Activated T-helper 17 cell treated with anti-CD3 and anti-CD28 coated beads, Interleukin-2, amount 50 U/mL, for 72 hours (primary cell): ENCODE measurements at regions not wholly inside any gene's neighbourhood (a gene's known extent, or its start where the extent isn't known, plus 50 kb on each side); places are given as distances from the start of the nearest gene placed in this dataset.
"Not testable (repeated sequence)": the region's sequence is repeated elsewhere in the genome, so short reads cannot be mapped to it uniquely, and the experiment has no call there.

Experiments used
- ATAC-seq: fragments of 150-1000 bp; cut with Tn5 transposase; replicated peaks from 2 replicates; pipeline ENCODE4 v1.10.0; 2021; ENCODE audit warnings: mild to moderate bottlenecking, moderate library complexity
- H3K27ac Mint-ChIP-seq: one replicate; pipeline ENCODE4 v1.8.0; 2022; ENCODE audit warnings: mixed read lengths
- H3K27me3 Mint-ChIP-seq: one replicate; pipeline ENCODE4 v1.8.0; 2022; ENCODE audit warnings: mixed read lengths
- H3K36me3 Mint-ChIP-seq: one replicate; pipeline ENCODE4 v1.8.0; 2022; ENCODE audit warnings: low read depth, mild to moderate bottlenecking, mixed read lengths
- H3K4me1 Mint-ChIP-seq: one replicate; pipeline ENCODE4 v1.8.0; 2022; ENCODE audit warnings: mixed read lengths
- H3K4me3 Mint-ChIP-seq: one replicate; pipeline ENCODE4 v1.8.0; 2022; ENCODE audit warnings: mild to moderate bottlenecking, mixed read lengths
- H3K9me3 Mint-ChIP-seq: one replicate; pipeline ENCODE4 v1.8.0; 2022; ENCODE audit warnings: mixed read lengths

GRCh38 chrX:40933132-40933705 is 152.0 kb upstream of the USP9X start:
- Mint-ChIP-seq H3K36me3 (peaks cover 5% of the 10 kb centered on the region), H3K4me1 (peaks cover 5% of the 10 kb centered on the region), H3K9me3 (no peaks in the 10 kb centered on the region), H3K27ac (peak overlapping the region; percentile 98), H3K27me3 (no peaks in the 10 kb centered on the region), H3K4me3 (peak overlapping the region; percentile 78)
- peak; percentile 85 for ATAC-seq

- peak; percentile 45 for ATAC-seq
- Mint-ChIP-seq H3K27ac (peak overlapping the region; percentile 98), H3K4me3 (peak overlapping the region; percentile 78), H3K9me3 (no peaks in the 10 kb centered on the region), H3K27me3 (no peaks in the 10 kb centered on the region), H3K4me1 (peaks cover 5% of the 10 kb centered on the region), H3K36me3 (peaks cover 5% of the 10 kb centered on the region)
Observed at GRCh38 chrX:40933706-40934425, 151.4 kb upstream of the USP9X start.

- H3K36me3 Mint-ChIP-seq: peaks cover 5% of the 10 kb centered on the region
- H3K27me3 Mint-ChIP-seq: no peaks in the 10 kb centered on the region
- no peak overlapping the region for H3K27ac Mint-ChIP-seq
- peaks cover 5% of the 10 kb centered on the region for H3K4me1 Mint-ChIP-seq
- no peak overlapping the region for H3K4me3 Mint-ChIP-seq
- no peaks in the 10 kb centered on the region for H3K9me3 Mint-ChIP-seq
- no peak for ATAC-seq
Observed at GRCh38 chrX:40936827-40937226, 148.4 kb upstream of the USP9X start.

- Mint-ChIP-seq H3K9me3 (no peaks in the 10 kb centered on the region), H3K4me3 (no peak overlapping the region), H3K27me3 (no peaks in the 10 kb centered on the region), H3K27ac (no peak overlapping the region), H3K36me3 (no peaks in the 10 kb centered on the region), H3K4me1 (no peaks in the 10 kb centered on the region)
- no peak for ATAC-seq
Observed at GRCh38 chrX:40938423-40938822, 146.8 kb upstream of the USP9X start.

GRCh38 chrX:40943093-40943641 is 142.1 kb upstream of the USP9X start:
- Mint-ChIP-seq H3K4me3 (no peak overlapping the region), H3K4me1 (no peaks in the 10 kb centered on the region), H3K27me3 (no peaks in the 10 kb centered on the region), H3K9me3 (no peaks in the 10 kb centered on the region), H3K27ac (no peak overlapping the region), H3K36me3 (no peaks in the 10 kb centered on the region)
- no peak for ATAC-seq

- Mint-ChIP-seq H3K27me3 (no peaks in the 10 kb centered on the region), H3K27ac (no peak overlapping the region), H3K36me3 (no peaks in the 10 kb centered on the region), H3K9me3 (no peaks in the 10 kb centered on the region), H3K4me1 (no peaks in the 10 kb centered on the region), H3K4me3 (no peak overlapping the region)
- peak; percentile 50 for ATAC-seq
Observed at GRCh38 chrX:40945361-40945713, 139.9 kb upstream of the USP9X start.

- no peak for ATAC-seq
- H3K27me3 Mint-ChIP-seq: no peaks in the 10 kb centered on the region
- H3K9me3 Mint-ChIP-seq: peaks cover 6% of the 10 kb centered on the region
- H3K4me3 Mint-ChIP-seq: no peak overlapping the region
- peaks cover 13% of the 10 kb centered on the region for H3K4me1 Mint-ChIP-seq
- no peaks in the 10 kb centered on the region for H3K36me3 Mint-ChIP-seq
- H3K27ac Mint-ChIP-seq: no peak overlapping the region
Observed at GRCh38 chrX:40947276-40947675, 138.0 kb upstream of the USP9X start.

GRCh38 chrX:40949071-40949470 is 136.2 kb upstream of the USP9X start:
- Mint-ChIP-seq H3K27me3 (no peaks in the 10 kb centered on the region), H3K36me3 (no peaks in the 10 kb centered on the region), H3K27ac (no peak overlapping the region), H3K4me3 (no peak overlapping the region), H3K9me3 (peaks cover 6% of the 10 kb centered on the region), H3K4me1 (peaks cover 18% of the 10 kb centered on the region)
- ATAC-seq: no peak

GRCh38 chrX:40950546-40950945 is 134.7 kb upstream of the USP9X start:
- no peaks in the 10 kb centered on the region for H3K36me3 Mint-ChIP-seq
- no peak overlapping the region for H3K27ac Mint-ChIP-seq
- no peaks in the 10 kb centered on the region for H3K27me3 Mint-ChIP-seq
- peaks cover 18% of the 10 kb centered on the region for H3K4me1 Mint-ChIP-seq
- peaks cover 6% of the 10 kb centered on the region for H3K9me3 Mint-ChIP-seq
- no peak for ATAC-seq
- H3K4me3 Mint-ChIP-seq: no peak overlapping the region

- Mint-ChIP-seq H3K27ac (peak overlapping the region; percentile 31), H3K4me1 (peaks cover 18% of the 10 kb centered on the region), H3K4me3 (peak overlapping the region; percentile 58)
- H3K27me3 Mint-ChIP-seq, H3K9me3 Mint-ChIP-seq, H3K36me3 Mint-ChIP-seq: not testable (repeated sequence)
- peak; percentile 77 for ATAC-seq
Observed at GRCh38 chrX:40951407-40951806, 133.8 kb upstream of the USP9X start.

GRCh38 chrX:40952855-40953254 is 132.4 kb upstream of the USP9X start:
- Mint-ChIP-seq H3K4me1 (peaks cover 18% of the 10 kb centered on the region), H3K27ac (peak overlapping the region; percentile 36), H3K27me3 (no peaks in the 10 kb centered on the region), H3K9me3 (peaks cover 6% of the 10 kb centered on the region), H3K36me3 (no peaks in the 10 kb centered on the region), H3K4me3 (peak overlapping the region; percentile 58)
- ATAC-seq: peak; percentile 89

GRCh38 chrX:40953369-40953768 is 131.9 kb upstream of the USP9X start:
- Mint-ChIP-seq H3K27ac (no peak overlapping the region), H3K4me3 (peak overlapping the region; percentile 58)
- ATAC-seq: peak; percentile 32

GRCh38 chrX:40960041-40960440 is 125.2 kb upstream of the USP9X start:
- no peaks in the 10 kb centered on the region for H3K9me3 Mint-ChIP-seq
- no peak overlapping the region for H3K4me3 Mint-ChIP-seq
- H3K36me3 Mint-ChIP-seq: no peaks in the 10 kb centered on the region

More at GRCh38 chrX:40953369-40953768, 131.9 kb upstream of the USP9X start:
- H3K4me1 Mint-ChIP-seq: peaks cover 18% of the 10 kb centered on the region
- H3K27me3 Mint-ChIP-seq: no peaks in the 10 kb centered on the region
- H3K36me3 Mint-ChIP-seq: no peaks in the 10 kb centered on the region
- H3K9me3 Mint-ChIP-seq: peaks cover 6% of the 10 kb centered on the region

GRCh38 chrX:40962793-40963407 is 122.3 kb upstream of the USP9X start:
- no peaks in the 10 kb centered on the region for H3K4me1 Mint-ChIP-seq
- no peak for ATAC-seq
- H3K9me3 Mint-ChIP-seq: no peaks in the 10 kb centered on the region
- no peak overlapping the region for H3K27ac Mint-ChIP-seq
- no peaks in the 10 kb centered on the region for H3K27me3 Mint-ChIP-seq
- no peaks in the 10 kb centered on the region for H3K36me3 Mint-ChIP-seq
- H3K4me3 Mint-ChIP-seq: no peak overlapping the region

More at GRCh38 chrX:40960041-40960440, 125.2 kb upstream of the USP9X start:
- no peaks in the 10 kb centered on the region for H3K27me3 Mint-ChIP-seq
- ATAC-seq: no peak
- H3K27ac Mint-ChIP-seq: no peak overlapping the region
- H3K4me1 Mint-ChIP-seq: no peaks in the 10 kb centered on the region

- Mint-ChIP-seq H3K36me3 (no peaks in the 10 kb centered on the region), H3K9me3 (no peaks in the 10 kb centered on the region), H3K27me3 (no peaks in the 10 kb centered on the region), H3K4me1 (no peaks in the 10 kb centered on the region), H3K4me3 (no peak overlapping the region), H3K27ac (no peak overlapping the region)
- ATAC-seq: no peak
Observed at GRCh38 chrX:40964008-40964407, 121.2 kb upstream of the USP9X start.
